Stomach (tissue), 8 donors: ENCODE measurements at regions not wholly inside any gene's neighbourhood (a gene's known extent, or its start where the extent isn't known, plus 50 kb on each side); places are given as distances from the start of the nearest gene placed in this dataset.

Source experiments
- DNase-seq, 2 donors: peaks; one replicate each; pipeline versions ENCODE4 v3.0.0 to v3.0.0-alpha.2; 2013 to 2019
- H3K27ac ChIP-seq, 5 donors: fragments of 200-600 bp in 4 of 5; sonication (generic) in 4 of 5; one replicate each; pipeline ENCODE4 v1.5.1; 2013 to 2019; ENCODE audit warnings: mild to moderate bottlenecking in 1 of 5, moderate library complexity in 1 of 5
- H3K27me3 ChIP-seq, 3 donors: fragments of 200-600 bp; sonication (generic); one replicate each; pipeline ENCODE4 v1.5.1; 2017 to 2019; ENCODE audit warnings: mixed run types in 1 of 3
- H3K36me3 ChIP-seq, 4 donors: fragments of 200-600 bp; sonication (generic); 1 replicate in 3 of 4; 2 replicates in 1 of 4; pipeline ENCODE4 v1.5.1; 2016 to 2019
- H3K4me1 ChIP-seq, 4 donors: fragments of 200-600 bp; sonication (generic); one replicate each; pipeline ENCODE4 v1.5.1; 2016 to 2019
- H3K4me3 ChIP-seq, 4 donors: fragments of 200-600 bp; sonication (generic) in 3 of 4; one replicate each; pipeline ENCODE4 v1.5.1; 2016 to 2019; ENCODE audit warnings: mild to moderate bottlenecking in 1 of 4
- H3K9me3 ChIP-seq, 4 donors: fragments of 200-600 bp; sonication (generic); one replicate each; pipeline ENCODE4 v1.5.1; 2016 to 2019
- EP300 ChIP-seq: sonication (generic); formaldehyde crosslinking; IDR thresholded peaks from one replicate; pipeline ENCODE4 v1.6.1; 2017; ENCODE audit warnings: antibody characterized with exemption
- POLR2A ChIP-seq, 4 donors: fragments of 450-650 bp; IDR thresholded peaks; one replicate each; pipeline ENCODE4 v1.6.1; 2016; ENCODE audit warnings: antibody characterized with exemption in 4 of 4, control low read depth in 2 of 4, mild to moderate bottlenecking in 1 of 4, moderate library complexity in 1 of 4
- POLR2AphosphoS5 ChIP-seq, 3 donors: sonication (generic); formaldehyde crosslinking; IDR thresholded peaks; one replicate each; pipeline ENCODE4 v1.6.1; 2016; ENCODE audit warnings: antibody characterized with exemption in 3 of 3
- WGBS, 5 donors: extraction: QIAGEN DNeasy Blood & Tissue Kit in 3 of 5; methylation state at CpG; one replicate each; pipeline versions ENCODE4 v1.1.5 to v1.1.7; 2013 to 2018; 5-methylcytosine and 5-hydroxymethylcytosine counted together
- intact Hi-C: fragments of 100-400 bp; cut with DNase I; formaldehyde crosslinking; loops from one replicate; pipeline ENCODE4 v1.15.1; 2023; ENCODE audit warnings: low total_unique reads
- TF ChIP-seq, protein P1 (sequence below), 7 experiments: fragments of 450-650 bp in 4 of 7; fragments of 200-600 bp in 3 of 7; sonication (generic) in 3 of 7; IDR thresholded peaks; one replicate each; pipeline ENCODE4 v1.5.1; 2016 to 2019; ENCODE audit warnings: antibody characterized with exemption in 7 of 7, control low read depth in 2 of 7, mild to moderate bottlenecking in 1 of 7
- donor health status: healthy with polysubstance abuse.
- donor health status: Bipolar disorder and iron deficiency.
- donor health status: healthy.

DNA sequence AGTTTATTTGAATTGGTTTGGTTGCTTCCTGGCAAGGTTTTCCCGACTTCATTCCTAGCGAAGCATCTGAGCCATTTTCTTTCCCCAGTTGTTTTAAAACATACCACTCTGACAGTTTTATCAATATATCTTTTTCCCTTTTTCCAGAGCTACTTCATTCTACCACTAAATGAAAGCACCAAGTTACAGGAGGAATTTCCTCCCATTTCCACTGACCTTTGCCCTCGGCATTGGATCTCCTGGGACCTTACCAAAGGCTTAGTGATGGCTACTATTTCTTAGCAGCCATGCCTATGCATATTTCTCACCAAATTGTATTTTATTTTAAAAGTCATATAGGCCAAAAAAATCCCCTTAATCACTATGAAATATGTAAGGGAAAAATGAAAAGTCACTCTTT is 150.5 kb downstream of the ZNF330 start:
- Histone ChIP-seq H3K27me3 (no peaks in the 10 kb centered on the region), H3K27ac (no peak overlapping the region), H3K4me3 (no peak overlapping the region), H3K4me1 (peaks cover 0 to 9% (median 0%) of the 10 kb centered on the region in 4 donors), H3K9me3 (peaks cover 0 to 8% (median 5%) of the 10 kb centered on the region in 4 donors), H3K36me3 (no peaks in the 10 kb centered on the region)
- TF ChIP-seq, protein P1, sequence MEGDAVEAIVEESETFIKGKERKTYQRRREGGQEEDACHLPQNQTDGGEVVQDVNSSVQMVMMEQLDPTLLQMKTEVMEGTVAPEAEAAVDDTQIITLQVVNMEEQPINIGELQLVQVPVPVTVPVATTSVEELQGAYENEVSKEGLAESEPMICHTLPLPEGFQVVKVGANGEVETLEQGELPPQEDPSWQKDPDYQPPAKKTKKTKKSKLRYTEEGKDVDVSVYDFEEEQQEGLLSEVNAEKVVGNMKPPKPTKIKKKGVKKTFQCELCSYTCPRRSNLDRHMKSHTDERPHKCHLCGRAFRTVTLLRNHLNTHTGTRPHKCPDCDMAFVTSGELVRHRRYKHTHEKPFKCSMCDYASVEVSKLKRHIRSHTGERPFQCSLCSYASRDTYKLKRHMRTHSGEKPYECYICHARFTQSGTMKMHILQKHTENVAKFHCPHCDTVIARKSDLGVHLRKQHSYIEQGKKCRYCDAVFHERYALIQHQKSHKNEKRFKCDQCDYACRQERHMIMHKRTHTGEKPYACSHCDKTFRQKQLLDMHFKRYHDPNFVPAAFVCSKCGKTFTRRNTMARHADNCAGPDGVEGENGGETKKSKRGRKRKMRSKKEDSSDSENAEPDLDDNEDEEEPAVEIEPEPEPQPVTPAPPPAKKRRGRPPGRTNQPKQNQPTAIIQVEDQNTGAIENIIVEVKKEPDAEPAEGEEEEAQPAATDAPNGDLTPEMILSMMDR (IDR thresholded peaks at IDR 0.05) = no peak
- TF ChIP-seq POLR2A (IDR thresholded peaks at IDR 0.05) (no peak), EP300 (no peak), POLR2AphosphoS5 (IDR thresholded peaks at IDR 0.05) (no peak)
- 59 to 84% (median 72%) methylated on average over 3 of the region's 3 CpGs for WGBS, 5 donors
- intact Hi-C loops = no loop called here
- DNase-seq = no peak

DNA sequence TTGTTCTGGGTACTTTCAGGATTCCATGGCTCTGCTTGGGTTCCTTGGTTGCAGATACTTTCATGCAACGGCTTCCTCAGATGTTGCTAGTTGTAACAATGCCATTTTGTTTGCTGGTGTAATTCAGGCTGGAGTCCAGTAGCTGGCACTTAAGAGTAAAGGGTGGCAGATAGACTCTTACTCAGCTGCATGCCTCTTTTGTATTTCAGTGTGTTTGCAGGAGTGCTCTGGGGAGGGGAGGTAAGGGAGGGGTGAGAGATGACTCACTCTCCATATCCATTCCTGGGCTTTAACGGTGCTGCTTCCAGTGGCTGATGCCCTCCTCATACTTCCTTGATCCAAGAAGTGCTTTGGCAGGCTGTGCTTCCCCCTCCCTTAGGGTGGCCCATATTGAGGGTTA is 155.2 kb downstream of the ZNF330 start:
- intact Hi-C loops = no loop called here
- DNase-seq = no peak
- Histone ChIP-seq H3K27me3 (no peaks in the 10 kb centered on the region), H3K4me1 (peaks cover 0 to 4% (median 0%) of the 10 kb centered on the region in 4 donors), H3K9me3 (peaks cover 0 to 7% (median 0%) of the 10 kb centered on the region in 4 donors), H3K4me3 (no peak overlapping the region), H3K36me3 (no peaks in the 10 kb centered on the region), H3K27ac (no peak overlapping the region)
- WGBS, 5 donors = 29 to 55% (median 35%) methylated on average over 2 of the region's 2 CpGs
- TF ChIP-seq POLR2A (IDR thresholded peaks at IDR 0.05) = no peak
- TF ChIP-seq, protein P1 (IDR thresholded peaks at IDR 0.05) = no peak
- TF ChIP-seq EP300 = no peak
- TF ChIP-seq POLR2AphosphoS5 (IDR thresholded peaks at IDR 0.05) = no peak

DNA sequence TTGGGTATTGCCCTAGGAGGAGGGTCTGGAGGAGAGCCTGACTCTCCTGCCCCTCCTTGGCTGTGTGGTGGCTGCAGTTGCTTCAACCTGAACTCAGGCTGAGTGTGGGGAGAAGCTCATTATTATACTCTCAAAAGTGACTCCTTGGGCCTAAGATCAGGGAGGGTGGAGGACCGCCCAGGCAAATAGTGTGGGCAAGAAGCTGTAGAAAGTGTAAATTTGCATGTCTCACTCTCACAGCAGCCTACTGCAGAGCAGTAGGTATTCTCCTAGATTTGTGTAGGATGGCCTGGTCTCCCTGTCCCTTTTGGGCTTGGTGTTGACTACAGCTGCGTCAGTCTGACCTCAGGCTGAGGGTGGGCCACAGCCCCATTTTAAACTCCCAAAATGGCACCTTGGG is 156.1 kb downstream of the ZNF330 start:
- no peak overlapping the region for H3K27ac ChIP-seq
- H3K4me1 ChIP-seq = no peaks in the 10 kb centered on the region
- H3K4me3 ChIP-seq = no peak overlapping the region
- H3K36me3 ChIP-seq = no peaks in the 10 kb centered on the region
- H3K27me3 ChIP-seq = no peaks in the 10 kb centered on the region
- WGBS, 5 donors = 89 to 95% (median 94%) methylated on average over 1 to 2 of the region's 2 CpGs
- H3K9me3 ChIP-seq = peaks cover 0 to 7% (median 0%) of the 10 kb centered on the region in 4 donors
- DNase-seq = no peak
- intact Hi-C loops = no loop called here
- no peak for TF ChIP-seq EP300
- TF ChIP-seq POLR2AphosphoS5 (IDR thresholded peaks at IDR 0.05) = no peak
- TF ChIP-seq POLR2A (IDR thresholded peaks at IDR 0.05) = no peak
- TF ChIP-seq, protein P1 (IDR thresholded peaks at IDR 0.05) = no peak

DNA sequence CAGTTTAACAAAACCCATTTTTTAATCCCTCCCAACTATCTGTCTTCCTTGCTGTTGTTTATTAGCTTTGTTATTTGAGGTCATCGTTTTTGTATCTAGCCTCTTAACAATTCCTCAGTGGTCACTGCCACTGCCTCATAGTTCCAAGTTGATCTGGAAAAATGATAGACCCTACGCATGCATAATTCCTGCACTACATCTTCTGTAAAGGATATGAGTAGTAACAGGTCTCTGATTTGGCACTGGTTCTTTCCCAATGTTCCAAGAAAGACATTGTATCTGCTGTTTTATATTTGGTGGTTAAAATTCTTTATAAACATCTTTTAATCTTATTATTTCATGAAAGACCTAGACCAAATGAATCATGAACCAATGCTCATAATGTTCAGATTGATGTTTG is 166.6 kb downstream of the ZNF330 start:
- intact Hi-C loops = no loop called here
- no peaks in the 10 kb centered on the region for H3K4me1 ChIP-seq
- DNase-seq = no peak
- no peak overlapping the region for H3K27ac ChIP-seq
- WGBS, 5 donors = 58 to 83% (median 79%) methylated on average over 2 of the region's 2 CpGs
- TF ChIP-seq POLR2A (IDR thresholded peaks at IDR 0.05) = no peak
- TF ChIP-seq POLR2AphosphoS5 (IDR thresholded peaks at IDR 0.05) = no peak
- TF ChIP-seq EP300 = no peak
- TF ChIP-seq, protein P1 (IDR thresholded peaks at IDR 0.05) = no peak
- no peak overlapping the region for H3K4me3 ChIP-seq
- no peaks in the 10 kb centered on the region for H3K9me3 ChIP-seq
- no peaks in the 10 kb centered on the region for H3K27me3 ChIP-seq
- no peaks in the 10 kb centered on the region for H3K36me3 ChIP-seq
